Breast epithelium (tissue), 3 donors: ENCODE measurements at regions not wholly inside any gene's neighbourhood (a gene's known extent, or its start where the extent isn't known, plus 50 kb on each side); places are given as distances from the start of the nearest gene placed in this dataset.

ENCODE experiments used
- CTCF ChIP-seq, 3 donors: fragments of 450-650 bp; IDR thresholded peaks; one replicate each; pipeline ENCODE4 v1.5.1; 2016 to 2017; ENCODE audit warnings: antibody characterized with exemption in 3 of 3, mild to moderate bottlenecking in 3 of 3, moderate library complexity in 3 of 3
- POLR2A ChIP-seq: fragments of 450-650 bp; IDR thresholded peaks from one replicate; pipeline ENCODE4 v1.6.1; 2016; ENCODE audit warnings: antibody characterized with exemption, mild to moderate bottlenecking, moderate library complexity
- POLR2AphosphoS5 ChIP-seq, 3 donors: sonication (generic); formaldehyde crosslinking; IDR thresholded peaks; one replicate each; pipeline ENCODE4 v1.6.1; 2017; ENCODE audit warnings: antibody characterized with exemption in 3 of 3

- TF ChIP-seq CTCF (IDR thresholded peaks at IDR 0.05): no peak
- no peak for TF ChIP-seq POLR2AphosphoS5 (IDR thresholded peaks at IDR 0.05)
- TF ChIP-seq POLR2A: no peak
Measured at GRCh38 chr6:68094070-68094469, 541.0 kb upstream of the ADGRB3 start.
